ENCODE measurements at regions not wholly inside any gene's neighbourhood (a gene's known extent, or its start where the extent isn't known, plus 50 kb on each side); places are given as distances from the start of the nearest gene placed in this dataset.

DNA sequence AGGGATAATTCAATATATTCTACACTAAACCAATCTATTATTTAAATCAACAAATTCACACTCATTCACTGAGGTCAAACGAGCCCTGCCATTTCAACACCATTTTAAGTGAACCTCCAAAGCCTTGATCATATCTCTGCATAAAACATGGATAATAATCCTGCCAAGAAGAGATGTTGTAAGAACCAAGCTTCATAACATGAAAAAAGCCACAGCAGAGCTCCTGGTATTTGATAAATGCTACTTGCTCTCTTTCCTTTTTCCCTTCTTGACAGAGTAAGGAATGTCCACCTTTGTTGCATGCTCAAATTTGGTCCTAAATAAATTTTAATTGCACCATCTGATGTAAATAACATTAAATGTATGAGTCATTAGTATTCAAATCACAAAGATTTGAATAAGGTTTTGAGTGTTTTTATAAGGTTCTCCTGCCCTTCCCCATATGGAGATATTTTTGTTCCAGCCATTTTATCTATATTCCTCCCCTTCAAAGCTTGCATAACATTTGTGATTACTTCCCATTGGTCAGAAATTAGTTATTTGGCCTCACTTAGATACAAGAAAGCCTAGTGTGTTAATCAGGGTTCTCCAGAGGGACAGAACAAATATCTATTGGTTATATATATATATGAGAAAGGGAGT lies 318.8 kb downstream of the RND3 start:
- Mint-ChIP-seq H3K27ac (ENCODE audit: unreplicated experiment) (no peak overlapping the region), H3K27me3 (ENCODE audit: low read depth) (no peaks in the 10 kb centered on the region), H3K4me1 (peaks cover 9% of the 10 kb centered on the region), H3K4me3 (no peak overlapping the region), H3K36me3 (ENCODE audit: low read depth) (no peaks in the 10 kb centered on the region), H3K9me3 (peaks cover 3% of the 10 kb centered on the region)
- TF ChIP-seq, protein P1, sequence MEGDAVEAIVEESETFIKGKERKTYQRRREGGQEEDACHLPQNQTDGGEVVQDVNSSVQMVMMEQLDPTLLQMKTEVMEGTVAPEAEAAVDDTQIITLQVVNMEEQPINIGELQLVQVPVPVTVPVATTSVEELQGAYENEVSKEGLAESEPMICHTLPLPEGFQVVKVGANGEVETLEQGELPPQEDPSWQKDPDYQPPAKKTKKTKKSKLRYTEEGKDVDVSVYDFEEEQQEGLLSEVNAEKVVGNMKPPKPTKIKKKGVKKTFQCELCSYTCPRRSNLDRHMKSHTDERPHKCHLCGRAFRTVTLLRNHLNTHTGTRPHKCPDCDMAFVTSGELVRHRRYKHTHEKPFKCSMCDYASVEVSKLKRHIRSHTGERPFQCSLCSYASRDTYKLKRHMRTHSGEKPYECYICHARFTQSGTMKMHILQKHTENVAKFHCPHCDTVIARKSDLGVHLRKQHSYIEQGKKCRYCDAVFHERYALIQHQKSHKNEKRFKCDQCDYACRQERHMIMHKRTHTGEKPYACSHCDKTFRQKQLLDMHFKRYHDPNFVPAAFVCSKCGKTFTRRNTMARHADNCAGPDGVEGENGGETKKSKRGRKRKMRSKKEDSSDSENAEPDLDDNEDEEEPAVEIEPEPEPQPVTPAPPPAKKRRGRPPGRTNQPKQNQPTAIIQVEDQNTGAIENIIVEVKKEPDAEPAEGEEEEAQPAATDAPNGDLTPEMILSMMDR (conservative IDR thresholded peaks at IDR 0.05): no peak
- no peak for DNase-seq (ENCODE audit: low read depth, low spot score)

DNA sequence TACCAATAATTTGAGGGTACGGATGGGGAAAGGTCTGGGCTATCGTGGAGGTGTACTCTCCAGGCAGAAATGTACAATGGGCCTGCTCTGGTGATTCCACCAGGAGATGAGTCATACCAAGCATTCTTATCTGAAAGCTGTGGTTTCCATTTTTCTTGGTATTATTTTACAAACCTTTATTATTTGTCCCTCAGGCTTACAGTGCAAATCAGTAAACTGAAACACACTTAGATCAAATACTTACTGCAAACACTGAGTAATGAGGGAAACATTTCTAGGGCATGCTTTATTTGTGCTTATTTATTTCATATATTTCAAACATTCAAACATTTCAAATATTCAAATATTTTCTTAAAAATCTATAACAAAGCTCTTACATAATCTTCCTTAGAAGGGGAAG lies 319.8 kb downstream of the RND3 start:
- no peak overlapping the region for H3K27ac Mint-ChIP-seq (ENCODE audit: unreplicated experiment)
- H3K9me3 Mint-ChIP-seq: peaks cover 3% of the 10 kb centered on the region
- no peak overlapping the region for H3K4me3 Mint-ChIP-seq
- H3K27me3 Mint-ChIP-seq (ENCODE audit: low read depth): no peaks in the 10 kb centered on the region
- DNase-seq (ENCODE audit: low read depth, low spot score): no peak
- no peaks in the 10 kb centered on the region for H3K36me3 Mint-ChIP-seq (ENCODE audit: low read depth)
- H3K4me1 Mint-ChIP-seq: peaks cover 9% of the 10 kb centered on the region
- TF ChIP-seq, protein P1 (conservative IDR thresholded peaks at IDR 0.05): no peak

DNA sequence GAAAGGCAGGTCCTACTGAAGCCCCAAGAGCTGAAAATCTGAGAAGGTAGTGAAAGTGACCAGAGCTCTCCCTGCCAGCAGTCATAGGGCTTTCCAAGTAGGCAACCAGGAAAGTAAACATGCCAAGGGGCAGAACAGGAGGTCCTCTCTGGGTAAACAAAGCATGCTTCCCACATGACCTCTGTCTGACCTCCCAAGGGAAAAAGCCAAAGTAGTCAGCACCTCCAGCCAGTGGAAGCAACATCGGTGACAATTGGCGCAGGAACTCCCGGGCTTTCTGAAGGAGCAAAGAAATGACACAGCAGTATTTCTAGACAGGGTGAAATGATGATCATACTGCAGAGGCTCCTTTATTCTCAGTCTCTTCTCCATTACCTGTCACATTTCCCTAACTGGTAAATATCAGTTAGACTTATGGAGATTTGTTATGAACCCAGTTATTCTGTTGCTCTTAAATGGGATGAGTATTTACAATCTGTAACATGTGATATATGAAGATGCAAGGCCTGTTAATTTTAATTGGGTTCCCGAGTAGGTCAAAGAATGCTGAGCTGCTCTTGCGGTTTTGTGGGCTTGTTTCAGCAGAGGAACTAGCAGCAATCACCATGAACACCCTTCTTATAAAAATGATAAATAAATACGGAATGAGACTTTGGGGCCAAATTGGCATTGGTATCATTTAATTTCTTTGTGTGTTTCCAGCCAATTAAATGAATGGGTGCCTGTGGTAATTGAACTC lies 321.0 kb downstream of the RND3 start:
- Mint-ChIP-seq H3K27ac (ENCODE audit: unreplicated experiment) (no peak overlapping the region), H3K9me3 (peaks cover 3% of the 10 kb centered on the region), H3K4me1 (peaks cover 9% of the 10 kb centered on the region), H3K27me3 (ENCODE audit: low read depth) (no peaks in the 10 kb centered on the region), H3K36me3 (ENCODE audit: low read depth) (no peaks in the 10 kb centered on the region), H3K4me3 (no peak overlapping the region)
- DNase-seq (ENCODE audit: low read depth, low spot score): no peak
- TF ChIP-seq, protein P1 (conservative IDR thresholded peaks at IDR 0.05): no peak

DNA sequence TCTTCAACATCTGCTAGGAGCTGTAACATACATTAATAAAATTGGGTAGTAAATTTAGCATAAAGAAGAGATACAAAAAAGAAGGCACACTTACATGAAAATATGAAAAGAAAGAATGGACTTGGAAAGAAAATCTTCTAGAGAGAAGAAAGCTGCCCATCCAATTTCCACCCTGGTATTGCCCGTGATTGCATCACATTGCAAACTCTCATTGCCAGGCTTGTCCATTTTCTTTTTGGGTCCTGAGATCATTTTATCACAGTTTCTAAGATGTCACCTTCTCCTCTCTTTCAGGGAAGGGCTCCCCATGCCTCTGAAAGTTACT lies 321.5 kb downstream of the RND3 start:
- Mint-ChIP-seq H3K4me3 (no peak overlapping the region), H3K9me3 (peaks cover 3% of the 10 kb centered on the region), H3K27ac (ENCODE audit: unreplicated experiment) (no peak overlapping the region), H3K4me1 (peaks cover 9% of the 10 kb centered on the region), H3K36me3 (ENCODE audit: low read depth) (no peaks in the 10 kb centered on the region), H3K27me3 (ENCODE audit: low read depth) (no peaks in the 10 kb centered on the region)
- DNase-seq (ENCODE audit: low read depth, low spot score): no peak
- TF ChIP-seq, protein P1 (conservative IDR thresholded peaks at IDR 0.05): no peak

DNA sequence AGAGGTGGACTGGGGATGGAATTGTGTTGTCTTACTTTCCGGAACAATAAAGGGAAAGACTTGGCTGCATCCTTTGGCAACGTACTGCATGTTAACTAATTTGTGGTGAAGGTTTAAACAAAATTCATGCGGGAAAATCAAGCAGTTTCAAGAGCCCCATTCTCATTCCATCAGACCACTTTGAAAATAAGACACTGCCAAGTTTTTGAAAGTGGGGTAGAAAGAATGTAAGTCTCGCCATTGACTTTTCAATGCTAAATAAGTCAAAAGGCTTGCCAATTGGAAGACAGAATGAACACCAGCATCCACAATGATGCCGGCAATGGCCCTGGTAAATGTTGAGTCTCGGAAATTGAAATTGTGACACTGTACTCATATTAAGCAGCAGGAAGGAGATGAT lies 322.0 kb downstream of the RND3 start:
- Mint-ChIP-seq H3K4me1 (peaks cover 9% of the 10 kb centered on the region), H3K9me3 (peaks cover 3% of the 10 kb centered on the region)

More for the DNA sequence above, 322.0 kb downstream of the RND3 start:
- no peak for DNase-seq (ENCODE audit: low read depth, low spot score)
- H3K36me3 Mint-ChIP-seq (ENCODE audit: low read depth): no peaks in the 10 kb centered on the region
- TF ChIP-seq, protein P1 (conservative IDR thresholded peaks at IDR 0.05): no peak
- no peak overlapping the region for H3K4me3 Mint-ChIP-seq
- H3K27me3 Mint-ChIP-seq (ENCODE audit: low read depth): no peaks in the 10 kb centered on the region
- no peak overlapping the region for H3K27ac Mint-ChIP-seq (ENCODE audit: unreplicated experiment)
